Endothelial cell of umbilical vein (primary cell): ENCODE measurements at regions not wholly inside any gene's neighbourhood (a gene's known extent, or its start where the extent isn't known, plus 50 kb on each side); places are given as distances from the start of the nearest gene placed in this dataset.
"Not testable (repeated sequence)": the region's sequence is repeated elsewhere in the genome, so short reads cannot be mapped to it uniquely, and the experiment has no call there.

Experiments
- BruUV-seq: library from RNA; stranded (reverse); fragments of 400-500 nt; replicated peaks from 2 replicates; lab custom pipeline; 2021; lab: Mats Ljungman, UMichigan
- CTCF ChIA-PET: fragments of 300-600, 350-600 bp; sonication (Branson Sonifier 250); formaldehyde crosslinking; loops from one replicate; lab custom pipeline; 2021; ENCODE audit warnings: antibody characterized with exemption, inconsistent platforms; lab: Charles Lee
- POLR2A ChIA-PET: fragments of 300-600, 350-600 bp; sonication (Branson Sonifier 250); formaldehyde crosslinking; loops from one replicate; lab custom pipeline; 2021; ENCODE audit warnings: antibody characterized with exemption, inconsistent platforms; lab: Charles Lee
- DNase-seq: peaks from one replicate; pipeline ENCODE4 v3.0.0-alpha.2; 2011; ENCODE audit warnings: low read depth, low spot score
- FAIRE-seq: peaks from 2 replicates; lab custom pipeline; 2011; peaks lifted over from hg19 to GRCh38; lab: Jason Lieb, UNC
- H2AFZ ChIP-seq: 2 replicates; pipeline ENCODE4 v1.6.0; 2012; ENCODE audit warnings: low read depth, low read length, control low read depth, inconsistent platforms
- H3K27ac ChIP-seq: 2 replicates; pipeline ENCODE4 v1.5.1; 2011; ENCODE audit warnings: low read depth, mild to moderate bottlenecking, control low read depth, low read length, moderate library complexity; ENCODE audit not compliant: insufficient read depth
- H3K27me3 ChIP-seq, 2 experiments: 2 replicates each; pipeline versions ENCODE4 v1.6.0 to v1.6.1; 2011; ENCODE audit warnings: low read length in 2 of 2, mixed read lengths in 1 of 2; ENCODE audit not compliant: control insufficient read depth in 2 of 2, insufficient read depth in 2 of 2
- H3K36me3 ChIP-seq, 2 experiments: 2 replicates in 1 of 2; 3 replicates in 1 of 2; pipeline ENCODE4 v1.5.1; 2011; ENCODE audit warnings: low read length in 2 of 2, mild to moderate bottlenecking in 1 of 2, moderate library complexity in 1 of 2; ENCODE audit not compliant: control insufficient read depth in 2 of 2, insufficient read depth in 2 of 2; ENCODE audit errors: extremely low read depth in 1 of 2
- H3K4me1 ChIP-seq: 3 replicates; pipeline ENCODE4 v1.5.1; 2011; ENCODE audit warnings: mild to moderate bottlenecking, low read length; ENCODE audit not compliant: control insufficient read depth, insufficient read depth; ENCODE audit errors: extremely low read depth
- H3K4me2 ChIP-seq: 2 replicates; pipeline ENCODE4 v1.6.1; 2011; ENCODE audit warnings: low read length, control low read depth, mixed read lengths; ENCODE audit not compliant: insufficient read depth
- H3K4me3 ChIP-seq, 3 experiments: fragments of 200-600 bp in 1 of 3; sonication (generic), shearing (Covaris generic) in 1 of 3; replicated peaks in 1 of 3; 2 replicates each; pipeline ENCODE4 v1.5.1; 2011 to 2016; ENCODE audit warnings: control low read depth in 3 of 3, low read length in 3 of 3, mild to moderate bottlenecking in 2 of 3, inconsistent platforms in 1 of 3, low read depth in 1 of 3, moderate library complexity in 1 of 3; ENCODE audit not compliant: insufficient read depth in 1 of 3
- H3K79me2 ChIP-seq: 2 replicates; pipeline ENCODE4 v1.6.0; 2012; ENCODE audit warnings: low read length, inconsistent platforms; ENCODE audit not compliant: control insufficient read depth, insufficient read depth
- H3K9ac ChIP-seq: replicated peaks from 2 replicates; pipeline ENCODE3; 2011; ENCODE audit warnings: low read length, control low read depth; ENCODE audit not compliant: insufficient read depth; ENCODE audit errors: extremely low read depth
- H3K9me1 ChIP-seq: replicated peaks from 3 replicates; pipeline ENCODE4 v1.6.0; 2011; ENCODE audit warnings: mild to moderate bottlenecking, low read length; ENCODE audit not compliant: control insufficient read depth, insufficient read depth; ENCODE audit errors: extremely low read depth
- H3K9me3 ChIP-seq: replicated peaks from 2 replicates; pipeline ENCODE4 v1.5.1; 2012; ENCODE audit warnings: low read length, inconsistent platforms; ENCODE audit not compliant: control insufficient read depth, insufficient read depth
- H4K20me1 ChIP-seq: replicated peaks from 2 replicates; pipeline ENCODE3; 2011; ENCODE audit warnings: mild to moderate bottlenecking, low read length; ENCODE audit not compliant: control insufficient read depth, insufficient read depth; ENCODE audit errors: extremely low read depth
- dilution Hi-C: fragments of 300-500 bp; cut with MboI; formaldehyde crosslinking; loops from one replicate; pipeline ENCODE4 v1.15.0; 2019; ENCODE audit warnings: low sequenced_read_pairs; ENCODE audit not compliant: extremely low pct_ligation_motif_present
- intact Hi-C: fragments of 100-400 bp; cut with micrococcal nuclease; formaldehyde crosslinking; loops from one replicate; pipeline ENCODE4 v1.10.0; 2022

DNA sequence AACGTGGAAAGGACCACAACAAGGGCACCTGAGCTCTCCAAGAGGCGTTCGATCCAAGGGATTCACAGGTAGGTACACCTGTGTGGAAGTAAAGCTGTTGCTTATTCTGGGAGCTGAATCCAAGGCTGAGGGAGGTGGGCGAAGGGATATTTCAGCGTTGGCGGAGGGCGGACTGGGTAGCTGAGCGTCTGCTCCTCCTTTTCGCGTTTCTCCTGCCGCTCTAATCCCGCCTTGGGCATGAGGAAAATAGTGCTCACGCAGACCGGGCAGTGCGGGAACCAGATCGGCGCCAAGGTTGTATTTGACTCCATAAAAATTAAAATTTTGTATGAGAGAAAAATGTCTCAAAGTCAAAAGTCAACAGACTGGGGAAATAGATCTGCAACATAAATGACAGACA, 3966.2 kb upstream of the OR11H1 start:
- H3K9me1 ChIP-seq, H3K4me2 ChIP-seq, BruUV-seq, intact Hi-C loops, H3K79me2 ChIP-seq, H4K20me1 ChIP-seq, H3K4me1 ChIP-seq, dilution Hi-C loops, H3K36me3 ChIP-seq, H3K4me3 ChIP-seq, DNase-seq, H3K27me3 ChIP-seq, FAIRE-seq, POLR2A ChIA-PET, H3K9me3 ChIP-seq, CTCF ChIA-PET, H3K27ac ChIP-seq, H3K9ac ChIP-seq, H2AFZ ChIP-seq: not testable (repeated sequence)

DNA sequence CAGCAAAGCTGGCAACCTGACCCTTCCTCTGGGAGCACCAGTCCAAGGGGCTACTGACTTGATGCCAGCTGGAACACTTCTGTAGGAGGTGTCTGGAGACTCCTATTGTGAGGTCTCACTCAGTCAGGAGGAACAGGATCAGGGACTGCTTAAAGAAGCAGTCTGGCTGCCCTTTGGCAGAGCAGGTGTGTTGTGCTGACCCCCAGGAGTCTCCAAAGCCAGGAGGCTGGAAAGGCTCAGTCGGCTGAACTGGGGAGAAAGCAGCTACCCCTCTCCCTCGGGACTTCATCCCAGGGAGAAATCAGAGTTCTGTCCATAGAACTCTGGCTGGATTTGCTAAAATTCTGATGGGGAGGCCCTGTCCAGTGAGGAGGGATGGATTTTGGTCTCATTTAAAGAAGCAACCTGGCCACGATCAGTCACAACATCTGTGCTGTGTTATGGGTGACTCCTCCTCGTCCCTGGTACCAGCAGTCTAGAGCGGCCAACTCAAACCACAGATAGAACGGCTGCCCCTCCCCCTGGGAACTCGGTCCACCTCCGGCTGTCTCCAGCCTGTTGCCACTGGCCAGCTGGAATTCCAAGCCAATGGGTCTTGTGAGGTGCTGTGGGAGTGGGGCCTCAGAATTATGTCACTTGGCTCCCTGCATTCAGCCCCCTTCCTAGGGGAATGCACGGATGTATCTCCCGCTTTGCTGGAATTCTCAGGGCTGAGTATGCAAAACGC, 3959.0 kb upstream of the OR11H1 start:
- CTCF ChIA-PET, H3K4me1 ChIP-seq: not testable (repeated sequence)

DNA sequence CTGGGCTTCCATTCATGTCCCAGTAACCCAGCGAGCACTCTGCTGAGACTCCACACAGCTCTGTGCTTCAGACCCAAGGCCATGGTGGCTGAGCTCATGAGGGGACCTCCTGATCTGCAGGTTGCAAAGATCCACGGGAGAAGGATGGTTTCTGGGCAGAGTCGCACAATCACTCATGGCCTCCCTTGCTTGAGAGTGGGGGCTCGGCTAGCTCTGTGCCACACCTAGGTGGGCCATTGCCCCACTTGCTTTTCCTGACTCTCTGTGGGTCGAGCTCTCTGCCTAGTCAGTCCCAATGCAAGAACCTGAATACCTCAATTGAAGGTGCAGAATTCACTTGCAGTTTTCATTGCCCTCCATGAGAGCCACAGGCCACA, 3958.4 kb upstream of the OR11H1 start:
- FAIRE-seq, H3K9me1 ChIP-seq, H3K27ac ChIP-seq, H3K4me3 ChIP-seq, CTCF ChIA-PET, POLR2A ChIA-PET, H3K4me2 ChIP-seq, dilution Hi-C loops, H3K9ac ChIP-seq, H3K79me2 ChIP-seq, H2AFZ ChIP-seq, H3K36me3 ChIP-seq, H3K4me1 ChIP-seq, BruUV-seq, H4K20me1 ChIP-seq, H3K27me3 ChIP-seq, intact Hi-C loops, DNase-seq: not testable (repeated sequence)
- peaks cover 19% of the 10 kb centered on the region for H3K9me3 ChIP-seq

More for the DNA sequence above, 3959.0 kb upstream of the OR11H1 start:
- H3K36me3 ChIP-seq, H3K27ac ChIP-seq, POLR2A ChIA-PET, H3K79me2 ChIP-seq, BruUV-seq, H3K9me1 ChIP-seq, H2AFZ ChIP-seq, H4K20me1 ChIP-seq, intact Hi-C loops, H3K4me2 ChIP-seq, DNase-seq, H3K4me3 ChIP-seq, FAIRE-seq, dilution Hi-C loops, H3K9ac ChIP-seq, H3K27me3 ChIP-seq: not testable (repeated sequence)
- H3K9me3 ChIP-seq, result peaks cover 13% of the 10 kb centered on the region

DNA sequence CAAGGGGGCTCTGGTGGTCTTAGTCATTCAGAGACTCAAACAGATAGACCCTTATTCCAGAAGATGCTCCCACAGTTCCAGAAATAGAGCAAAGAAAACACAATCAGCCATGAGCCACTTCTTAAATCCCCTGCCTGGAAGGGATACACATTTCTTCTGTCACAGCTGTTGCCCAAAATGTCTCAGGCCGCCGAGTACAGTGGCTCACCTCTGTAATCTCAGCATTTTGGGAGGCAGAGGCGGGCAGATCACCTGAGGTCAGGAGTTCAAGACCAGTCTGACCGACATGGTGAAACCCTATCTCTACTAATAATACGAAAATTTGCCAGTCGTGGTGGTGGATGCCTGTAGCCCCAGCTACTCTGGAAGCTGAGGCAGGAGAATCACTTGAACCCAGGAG, 3954.8 kb upstream of the OR11H1 start:
- H3K36me3 ChIP-seq, H3K4me3 ChIP-seq, H2AFZ ChIP-seq, H4K20me1 ChIP-seq, intact Hi-C loops, DNase-seq, CTCF ChIA-PET, H3K79me2 ChIP-seq, FAIRE-seq, H3K4me2 ChIP-seq, H3K27me3 ChIP-seq, BruUV-seq, H3K9me1 ChIP-seq, POLR2A ChIA-PET, H3K27ac ChIP-seq, H3K9ac ChIP-seq, dilution Hi-C loops, H3K4me1 ChIP-seq: not testable (repeated sequence)
- peaks cover 24% of the 10 kb centered on the region for H3K9me3 ChIP-seq
